ENCODE measurements at regions not wholly inside any gene's neighbourhood (a gene's known extent, or its start where the extent isn't known, plus 50 kb on each side); places are given as distances from the start of the nearest gene placed in this dataset.

- FAIRE-seq (no peak), DNase-seq (ENCODE audit: insufficient read length, low spot score) (no peak)
Observed at GRCh38 chr5:105708442-105708841, 1962.3 kb downstream of the EFNA5 start.

- FAIRE-seq: no peak
Observed at GRCh38 chr5:105702323-105702722, 1968.4 kb downstream of the EFNA5 start.

GRCh38 chr5:105696440-105696839 is 1974.3 kb downstream of the EFNA5 start:
- FAIRE-seq: no peak

More at GRCh38 chr5:105702323-105702722, 1968.4 kb downstream of the EFNA5 start:
- no peak for DNase-seq (ENCODE audit: insufficient read length, low spot score)

GRCh38 chr5:105695941-105696340 is 1974.8 kb downstream of the EFNA5 start:
- DNase-seq (ENCODE audit: insufficient read length, low spot score) (no peak), FAIRE-seq (no peak)

More at GRCh38 chr5:105696440-105696839, 1974.3 kb downstream of the EFNA5 start:
- no peak for DNase-seq (ENCODE audit: insufficient read length, low spot score)

- no peak for FAIRE-seq
- no peak for DNase-seq (ENCODE audit: insufficient read length, low spot score)
Observed at GRCh38 chr5:105689596-105689995, 1981.1 kb downstream of the EFNA5 start.

GRCh38 chr5:105688227-105688792 is 1982.4 kb downstream of the EFNA5 start:
- FAIRE-seq: no peak
- no peak for DNase-seq (ENCODE audit: insufficient read length, low spot score)

- FAIRE-seq (no peak), DNase-seq (ENCODE audit: insufficient read length, low spot score) (no peak)
Observed at GRCh38 chr5:105687493-105687892, 1983.2 kb downstream of the EFNA5 start.

GRCh38 chr5:105685884-105686283 is 1984.9 kb downstream of the EFNA5 start:
- DNase-seq (ENCODE audit: insufficient read length, low spot score) (no peak), FAIRE-seq (no peak)

- FAIRE-seq (no peak), DNase-seq (ENCODE audit: insufficient read length, low spot score) (no peak)
Observed at GRCh38 chr5:105684799-105685198, 1985.9 kb downstream of the EFNA5 start.

GRCh38 chr5:105680858-105681475 is 1989.8 kb downstream of the EFNA5 start:
- FAIRE-seq (no peak), DNase-seq (ENCODE audit: insufficient read length, low spot score) (no peak)

GRCh38 chr5:105677291-105677690 is 1993.4 kb downstream of the EFNA5 start:
- no peak for DNase-seq (ENCODE audit: insufficient read length, low spot score)
- FAIRE-seq: no peak

- no peak for FAIRE-seq
- DNase-seq (ENCODE audit: insufficient read length, low spot score): no peak
Observed at GRCh38 chr5:105670596-105670995, 2000.1 kb downstream of the EFNA5 start.

GRCh38 chr5:105663671-105664070 is 2007.1 kb downstream of the EFNA5 start:
- DNase-seq (ENCODE audit: insufficient read length, low spot score): no peak
- FAIRE-seq: no peak

- FAIRE-seq (no peak), DNase-seq (ENCODE audit: insufficient read length, low spot score) (no peak)
Observed at GRCh38 chr5:105659396-105659795, 2011.3 kb downstream of the EFNA5 start.

GRCh38 chr5:105640328-105640727 is 2030.4 kb downstream of the EFNA5 start:
- FAIRE-seq (no peak), DNase-seq (ENCODE audit: insufficient read length, low spot score) (no peak)

- FAIRE-seq (no peak), DNase-seq (ENCODE audit: insufficient read length, low spot score) (no peak)
Observed at GRCh38 chr5:105639511-105639910, 2031.2 kb downstream of the EFNA5 start.

GRCh38 chr5:105639068-105639467 is 2031.7 kb downstream of the EFNA5 start:
- DNase-seq (ENCODE audit: insufficient read length, low spot score) (no peak), FAIRE-seq (no peak)

GRCh38 chr5:105638437-105638836 is 2032.3 kb downstream of the EFNA5 start:
- FAIRE-seq (no peak), DNase-seq (ENCODE audit: insufficient read length, low spot score) (no peak)

GRCh38 chr5:105632043-105632442 is 2038.7 kb downstream of the EFNA5 start:
- no peak for FAIRE-seq
- DNase-seq (ENCODE audit: insufficient read length, low spot score): no peak

GRCh38 chr5:105630803-105631202 is 2039.9 kb downstream of the EFNA5 start:
- FAIRE-seq (no peak), DNase-seq (ENCODE audit: insufficient read length, low spot score) (no peak)

- DNase-seq (ENCODE audit: insufficient read length, low spot score) (no peak), FAIRE-seq (no peak)
Observed at GRCh38 chr5:105619725-105620124, 2051.0 kb downstream of the EFNA5 start.

- FAIRE-seq: no peak
- no peak for DNase-seq (ENCODE audit: insufficient read length, low spot score)
Observed at GRCh38 chr5:105617436-105618215, 2053.1 kb downstream of the EFNA5 start.
